NT2/D1 (cell line): ENCODE measurements at regions not wholly inside any gene's neighbourhood (a gene's known extent, or its start where the extent isn't known, plus 50 kb on each side); places are given as distances from the start of the nearest gene placed in this dataset.

ENCODE experiments used
- SUZ12 ChIP-seq: IDR thresholded peaks from 2 replicates; pipeline ENCODE4 v1.6.1; 2011; ENCODE audit not compliant: insufficient read length, insufficient read depth; ENCODE audit errors: extremely low read depth
- YY1 ChIP-seq: IDR thresholded peaks from 2 replicates; pipeline ENCODE4 v1.6.1; 2011; ENCODE audit not compliant: insufficient read length, insufficient read depth
- ZNF274 ChIP-seq: IDR thresholded peaks from 2 replicates; pipeline ENCODE4 v1.6.1; 2011; ENCODE audit warnings: mild to moderate bottlenecking, low read depth, low read length

- no peak for TF ChIP-seq ZNF274
- no peak for TF ChIP-seq YY1
- no peak for TF ChIP-seq SUZ12
Observed at GRCh38 chr10:118967160-118967559, 62.4 kb upstream of the NANOS1 start.
